Psoas muscle (tissue), 7 donors: ENCODE measurements at regions not wholly inside any gene's neighbourhood (a gene's known extent, or its start where the extent isn't known, plus 50 kb on each side); places are given as distances from the start of the nearest gene placed in this dataset.

Experiments
- ATAC-seq, 4 donors: fragments of 200-7000 bp; cut with Tn5 transposase; one replicate each; pipeline ENCODE4 v1.9.1; 2020; ENCODE audit warnings: moderate library complexity in 3 of 4, mild to moderate bottlenecking in 2 of 4
- DNase-seq, 2 donors: peaks; one replicate each; pipeline ENCODE4 v3.0.0-alpha.2; 2020
- H3K27ac ChIP-seq: fragments of 200-600 bp; one replicate; pipeline ENCODE4 v1.8.0; 2022
- H3K27me3 ChIP-seq, 3 donors: fragments of 200-600 bp in 1 of 3; one replicate each; pipeline versions ENCODE4 v1.6.1 to v1.8.0; 2013 to 2022; ENCODE audit warnings: low read length in 2 of 3, mild to moderate bottlenecking in 2 of 3, moderate library complexity in 1 of 3; ENCODE audit not compliant: insufficient read depth in 3 of 3
- H3K36me3 ChIP-seq, 2 donors: fragments of 200-600 bp in 1 of 2; one replicate each; pipeline versions ENCODE4 v1.6.1 to v1.8.0; 2013 to 2022; ENCODE audit warnings: low read depth in 1 of 2, mild to moderate bottlenecking in 1 of 2, moderate library complexity in 1 of 2; ENCODE audit not compliant: insufficient read depth in 1 of 2
- H3K4me1 ChIP-seq: fragments of 200-600 bp; one replicate; pipeline ENCODE4 v1.8.0; 2022
- H3K4me3 ChIP-seq: fragments of 200-600 bp; one replicate; pipeline ENCODE4 v1.8.0; 2022; ENCODE audit warnings: mild to moderate bottlenecking
- H3K9me3 ChIP-seq: fragments of 200-600 bp; one replicate; pipeline ENCODE4 v1.8.0; 2022
- WGBS, 3 donors: extraction: QIAGEN DNeasy Blood & Tissue Kit; methylation state at CpG; one replicate each; pipeline versions ENCODE4 v1.1.6 to v1.1.7; 2013; 5-methylcytosine and 5-hydroxymethylcytosine counted together
- intact Hi-C, 2 donors: fragments of 100-400 bp; cut with DNase I; formaldehyde crosslinking; loops; one replicate each; pipeline versions ENCODE4 v1.11.0 to v1.14.2; 2022
- TF ChIP-seq, protein P1 (sequence below): fragments of 200-600 bp; IDR thresholded peaks from one replicate; pipeline ENCODE4 v1.8.0; 2022; ENCODE audit warnings: antibody characterized with exemption
- donor health status: healthy with polysubstance abuse.
- donor health status: DM: no; HTN: no; CAD: no; lungs with moderate emphysema.
- donor health status: Bipolar disorder and iron deficiency.
- donor health status: healthy.
- donor health status: DM: yes; HTN: yes; CAD: no.
- donor health status: DM: no; HTN: no; CAD: no.
- donor health status: DM: yes; HTN: yes; CAD: no.

DNA sequence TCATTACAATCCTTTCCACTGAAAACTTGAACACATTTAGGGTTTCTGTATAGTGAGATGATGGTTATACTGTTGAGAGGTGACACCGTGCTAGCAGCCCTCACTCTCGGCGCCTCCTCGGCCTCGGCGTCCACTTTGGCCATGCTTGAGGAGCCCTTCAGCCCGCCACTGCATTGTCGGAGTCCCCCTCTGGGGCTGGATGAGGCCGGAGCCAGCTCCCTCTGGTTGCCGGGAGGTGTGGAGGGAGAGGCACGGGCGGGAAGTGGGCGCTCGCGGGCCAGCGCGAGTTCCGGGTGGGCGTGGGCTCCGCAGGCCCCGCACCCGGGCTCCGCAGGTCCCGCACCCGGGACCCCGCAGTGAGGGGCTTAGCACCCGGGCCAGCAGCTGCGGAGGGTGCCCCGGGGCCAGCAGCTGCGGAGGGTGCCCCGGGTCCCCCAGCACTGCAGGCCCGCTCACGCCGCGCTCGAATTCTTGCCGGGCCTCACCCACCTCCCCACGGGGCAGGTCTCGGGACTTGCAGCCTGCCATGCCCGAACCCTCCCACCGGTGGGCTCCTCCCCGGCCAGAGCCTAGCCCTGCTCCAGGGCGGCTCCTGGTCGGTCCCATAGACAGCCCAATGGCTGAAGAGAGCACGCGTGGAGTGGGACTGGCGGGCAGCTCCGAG is 145.9 kb upstream of the ZNF608 start:
- TF ChIP-seq, protein P1, sequence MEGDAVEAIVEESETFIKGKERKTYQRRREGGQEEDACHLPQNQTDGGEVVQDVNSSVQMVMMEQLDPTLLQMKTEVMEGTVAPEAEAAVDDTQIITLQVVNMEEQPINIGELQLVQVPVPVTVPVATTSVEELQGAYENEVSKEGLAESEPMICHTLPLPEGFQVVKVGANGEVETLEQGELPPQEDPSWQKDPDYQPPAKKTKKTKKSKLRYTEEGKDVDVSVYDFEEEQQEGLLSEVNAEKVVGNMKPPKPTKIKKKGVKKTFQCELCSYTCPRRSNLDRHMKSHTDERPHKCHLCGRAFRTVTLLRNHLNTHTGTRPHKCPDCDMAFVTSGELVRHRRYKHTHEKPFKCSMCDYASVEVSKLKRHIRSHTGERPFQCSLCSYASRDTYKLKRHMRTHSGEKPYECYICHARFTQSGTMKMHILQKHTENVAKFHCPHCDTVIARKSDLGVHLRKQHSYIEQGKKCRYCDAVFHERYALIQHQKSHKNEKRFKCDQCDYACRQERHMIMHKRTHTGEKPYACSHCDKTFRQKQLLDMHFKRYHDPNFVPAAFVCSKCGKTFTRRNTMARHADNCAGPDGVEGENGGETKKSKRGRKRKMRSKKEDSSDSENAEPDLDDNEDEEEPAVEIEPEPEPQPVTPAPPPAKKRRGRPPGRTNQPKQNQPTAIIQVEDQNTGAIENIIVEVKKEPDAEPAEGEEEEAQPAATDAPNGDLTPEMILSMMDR, result no peak
- intact Hi-C loops, result no loop called here
- ATAC-seq (no peak), DNase-seq (no peak)
- Histone ChIP-seq H3K27ac (no peak overlapping the region), H3K36me3 (no peaks in the 10 kb centered on the region), H3K4me3 (no peak overlapping the region), H3K4me1 (peaks cover 24% of the 10 kb centered on the region), H3K27me3 (no peaks in the 10 kb centered on the region), H3K9me3 (no peaks in the 10 kb centered on the region)
- 97 to 99% (median 98%) methylated on average over 38 to 48 of the region's 48 CpGs for WGBS, 3 donors

DNA sequence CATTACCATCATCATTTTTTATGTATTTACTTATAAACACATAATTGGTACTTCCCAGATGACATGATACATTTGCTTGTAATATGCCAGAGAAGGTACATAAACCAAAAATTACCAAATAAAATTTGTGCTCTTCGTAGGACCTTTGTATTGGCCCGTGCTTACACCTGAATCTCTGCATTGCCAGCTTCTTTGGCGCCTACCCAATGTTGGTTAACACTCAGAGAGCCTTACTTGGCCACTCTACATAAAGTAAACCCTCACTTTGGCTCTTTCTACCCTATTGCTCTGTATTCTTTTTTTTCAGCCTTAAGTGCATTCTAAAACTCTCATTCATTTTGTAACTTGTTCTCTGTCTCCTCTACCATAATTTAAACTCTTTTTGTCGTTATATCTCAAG is 148.1 kb upstream of the ZNF608 start:
- intact Hi-C loops, result no loop called here
- Histone ChIP-seq H3K27ac (no peak overlapping the region), H3K36me3 (no peaks in the 10 kb centered on the region), H3K9me3 (no peaks in the 10 kb centered on the region), H3K27me3 (no peaks in the 10 kb centered on the region), H3K4me1 (peaks cover 2% of the 10 kb centered on the region), H3K4me3 (no peak overlapping the region)
- TF ChIP-seq, protein P1, result no peak
- DNase-seq (no peak), ATAC-seq (no peak)
- WGBS, 3 donors, result 81 to 83% (median 82%) methylated on average over 4 of the region's 4 CpGs

DNA sequence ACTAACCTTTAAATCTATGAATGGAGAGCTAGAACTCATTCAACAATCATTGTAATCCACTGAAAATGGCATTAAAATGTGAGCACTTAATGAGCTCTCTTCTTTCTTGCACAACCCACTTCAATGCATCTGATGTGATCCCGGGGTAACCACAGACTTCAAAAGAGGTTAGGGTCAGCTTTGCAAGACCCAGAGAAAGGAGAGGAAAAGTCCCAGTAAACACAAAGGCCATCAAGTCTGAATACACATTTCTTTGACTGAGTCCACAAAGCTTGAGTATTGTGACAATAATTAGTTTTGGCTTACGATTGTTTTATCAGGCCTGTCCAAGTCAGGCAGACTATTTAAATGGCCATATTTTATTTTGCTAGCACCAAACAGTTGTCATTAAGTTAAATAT is 148.8 kb upstream of the ZNF608 start:
- DNase-seq, result no peak
- WGBS, 3 donors, result 55 to 66% (median 61%) methylated on average over 2 of the region's 2 CpGs
- no peaks in the 10 kb centered on the region for H3K27me3 ChIP-seq
- H3K4me1 ChIP-seq, result no peaks in the 10 kb centered on the region
- no peaks in the 10 kb centered on the region for H3K9me3 ChIP-seq
- intact Hi-C loops, result no loop called here
- TF ChIP-seq, protein P1, result no peak
- no peak overlapping the region for H3K27ac ChIP-seq
- H3K36me3 ChIP-seq, result no peaks in the 10 kb centered on the region
- H3K4me3 ChIP-seq, result no peak overlapping the region
- no peak for ATAC-seq

DNA sequence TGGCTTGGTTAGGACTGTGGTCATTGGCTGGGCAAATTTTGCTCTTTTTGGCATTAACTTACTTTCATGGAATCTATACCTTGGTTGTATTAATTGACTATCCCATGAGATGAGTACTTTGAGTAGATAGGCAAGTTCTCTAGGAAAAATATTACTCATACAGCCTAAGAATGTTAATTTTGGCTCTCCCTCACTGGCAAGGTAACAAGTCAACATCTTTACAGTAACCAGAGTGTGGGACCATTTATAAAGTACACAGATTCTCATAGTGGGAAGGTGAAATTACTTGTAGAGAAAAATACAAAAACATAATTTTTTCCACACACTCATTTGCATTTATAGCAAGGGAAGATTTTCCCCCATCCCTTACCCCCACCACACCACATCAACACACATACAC is 154.6 kb upstream of the ZNF608 start:
- H3K9me3 ChIP-seq, result no peaks in the 10 kb centered on the region
- DNase-seq, result no peak
- no peaks in the 10 kb centered on the region for H3K36me3 ChIP-seq
- no peak overlapping the region for H3K4me3 ChIP-seq
- no peak for ATAC-seq
- no peaks in the 10 kb centered on the region for H3K27me3 ChIP-seq
- H3K4me1 ChIP-seq, result peaks cover 29% of the 10 kb centered on the region
- TF ChIP-seq, protein P1, result no peak
- intact Hi-C loops, result loop anchor here (10.0 kb wide), 4 partner anchors 146 to 1226 kb away; no protein-coding TSS in a partner anchor
- H3K27ac ChIP-seq, result no peak overlapping the region
